Type B pancreatic cell (in vitro differentiated cells): ENCODE measurements at regions not wholly inside any gene's neighbourhood (a gene's known extent, or its start where the extent isn't known, plus 50 kb on each side); places are given as distances from the start of the nearest gene placed in this dataset.
"Not testable (repeated sequence)": the region's sequence is repeated elsewhere in the genome, so short reads cannot be mapped to it uniquely, and the experiment has no call there.

ENCODE experiments used
- DNase-seq: peaks from one replicate; pipeline ENCODE4 v3.0.0; 2021; ENCODE audit warnings: mixed read lengths; ENCODE audit not compliant: unreplicated experiment; ENCODE audit errors: extremely low spot score
- H3K27ac Mint-ChIP-seq: 2 replicates; pipeline ENCODE4 v1.8.0; 2021; ENCODE audit warnings: mild to moderate bottlenecking, mixed read lengths
- H3K27me3 Mint-ChIP-seq: 2 replicates; pipeline ENCODE4 v1.8.0; 2021; ENCODE audit warnings: mixed read lengths
- H3K36me3 Mint-ChIP-seq: 2 replicates; pipeline ENCODE4 v1.8.0; 2021; ENCODE audit warnings: mixed read lengths
- H3K4me1 Mint-ChIP-seq: one replicate; pipeline ENCODE4 v1.8.0; 2021; ENCODE audit warnings: mixed read lengths; ENCODE audit not compliant: unreplicated experiment
- H3K4me3 Mint-ChIP-seq: 2 replicates; pipeline ENCODE4 v1.8.0; 2021; ENCODE audit warnings: mild to moderate bottlenecking, mixed read lengths
- H3K9me3 Mint-ChIP-seq: 2 replicates; pipeline ENCODE4 v1.8.0; 2021; ENCODE audit warnings: mixed read lengths
- TF ChIP-seq, protein P1 (sequence below): fragments of 200-600 bp; sonication (generic); conservative IDR thresholded peaks from 2 replicates; pipeline ENCODE4 v1.5.0; 2021; ENCODE audit warnings: antibody characterized with exemption, mild to moderate bottlenecking

DNA sequence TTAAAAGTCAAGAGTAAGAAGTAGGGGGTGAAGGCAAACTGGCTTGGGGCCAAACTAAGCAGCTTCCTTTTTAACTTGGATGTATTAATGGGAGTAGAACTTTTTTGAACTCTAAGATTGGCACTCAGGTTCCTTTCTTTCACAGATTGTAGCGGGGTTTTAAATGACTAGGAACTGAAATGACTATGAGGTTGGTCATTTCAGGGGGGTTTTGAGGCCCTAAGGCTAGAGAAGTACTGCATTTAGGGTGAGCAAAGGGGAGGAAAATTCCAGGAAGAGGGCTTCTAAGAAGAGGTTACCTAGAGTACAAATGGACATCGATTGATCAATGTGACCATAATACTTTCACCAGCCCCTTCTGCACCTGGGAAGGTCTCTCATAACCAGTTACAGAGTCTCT lies 381.8 kb downstream of the MLLT3 start:
- peaks cover 39% of the 10 kb centered on the region for H3K4me1 Mint-ChIP-seq
- no peak for DNase-seq
- no peak overlapping the region for H3K4me3 Mint-ChIP-seq
- no peak overlapping the region for H3K27ac Mint-ChIP-seq
- no peaks in the 10 kb centered on the region for H3K36me3 Mint-ChIP-seq
- H3K9me3 Mint-ChIP-seq = peaks cover 11% of the 10 kb centered on the region
- TF ChIP-seq, protein P1, sequence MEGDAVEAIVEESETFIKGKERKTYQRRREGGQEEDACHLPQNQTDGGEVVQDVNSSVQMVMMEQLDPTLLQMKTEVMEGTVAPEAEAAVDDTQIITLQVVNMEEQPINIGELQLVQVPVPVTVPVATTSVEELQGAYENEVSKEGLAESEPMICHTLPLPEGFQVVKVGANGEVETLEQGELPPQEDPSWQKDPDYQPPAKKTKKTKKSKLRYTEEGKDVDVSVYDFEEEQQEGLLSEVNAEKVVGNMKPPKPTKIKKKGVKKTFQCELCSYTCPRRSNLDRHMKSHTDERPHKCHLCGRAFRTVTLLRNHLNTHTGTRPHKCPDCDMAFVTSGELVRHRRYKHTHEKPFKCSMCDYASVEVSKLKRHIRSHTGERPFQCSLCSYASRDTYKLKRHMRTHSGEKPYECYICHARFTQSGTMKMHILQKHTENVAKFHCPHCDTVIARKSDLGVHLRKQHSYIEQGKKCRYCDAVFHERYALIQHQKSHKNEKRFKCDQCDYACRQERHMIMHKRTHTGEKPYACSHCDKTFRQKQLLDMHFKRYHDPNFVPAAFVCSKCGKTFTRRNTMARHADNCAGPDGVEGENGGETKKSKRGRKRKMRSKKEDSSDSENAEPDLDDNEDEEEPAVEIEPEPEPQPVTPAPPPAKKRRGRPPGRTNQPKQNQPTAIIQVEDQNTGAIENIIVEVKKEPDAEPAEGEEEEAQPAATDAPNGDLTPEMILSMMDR = no peak
- H3K27me3 Mint-ChIP-seq = no peaks in the 10 kb centered on the region

DNA sequence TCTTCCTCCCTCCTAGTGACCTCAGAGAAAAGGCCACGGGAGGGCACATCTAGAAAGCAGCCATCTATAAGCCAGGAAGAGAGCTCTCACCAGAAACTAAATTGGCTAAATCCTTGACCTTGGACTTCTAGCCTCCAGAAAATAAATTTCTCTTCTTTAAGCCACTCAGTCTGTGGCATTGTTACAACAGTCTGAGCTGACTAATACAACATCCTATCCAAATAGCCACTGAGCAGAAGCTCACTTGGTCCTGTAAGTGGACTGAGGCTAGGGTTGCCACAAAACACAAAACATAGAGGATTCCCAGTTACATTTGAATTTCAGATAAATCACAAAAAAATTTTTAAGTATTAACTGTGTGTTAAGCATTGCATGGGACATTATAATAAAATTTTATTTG lies 383.4 kb downstream of the MLLT3 start:
- no peak for DNase-seq
- no peaks in the 10 kb centered on the region for H3K27me3 Mint-ChIP-seq
- no peaks in the 10 kb centered on the region for H3K36me3 Mint-ChIP-seq
- H3K27ac Mint-ChIP-seq = no peak overlapping the region
- no peak overlapping the region for H3K4me3 Mint-ChIP-seq
- H3K4me1 Mint-ChIP-seq = peaks cover 28% of the 10 kb centered on the region
- TF ChIP-seq, protein P1 = no peak
- peaks cover 5% of the 10 kb centered on the region for H3K9me3 Mint-ChIP-seq

DNA sequence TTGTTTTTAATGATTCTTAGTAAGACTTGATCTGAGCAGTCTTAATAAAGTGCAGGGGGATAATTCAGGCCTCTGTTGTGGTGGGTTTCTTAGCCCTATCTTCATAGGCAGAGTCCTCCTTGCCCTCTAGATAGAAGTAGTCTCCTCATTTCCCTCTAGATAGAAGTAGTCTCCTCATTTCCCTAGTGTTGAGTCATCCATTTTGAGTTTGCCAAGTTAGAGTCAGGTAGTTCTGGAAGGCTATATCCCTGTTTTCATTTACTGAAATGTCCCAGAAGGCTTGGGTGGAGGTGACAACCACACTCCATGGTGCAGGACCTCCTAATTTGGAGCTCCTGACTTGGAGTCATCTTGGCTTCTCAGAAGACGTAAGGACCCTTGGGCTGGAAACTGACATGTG lies 384.6 kb downstream of the MLLT3 start:
- Mint-ChIP-seq H3K27ac (no peak overlapping the region), H3K4me3 (no peak overlapping the region), H3K27me3 (no peaks in the 10 kb centered on the region), H3K36me3 (no peaks in the 10 kb centered on the region), H3K9me3 (peaks cover 5% of the 10 kb centered on the region), H3K4me1 (peaks cover 20% of the 10 kb centered on the region)
- no peak for DNase-seq
- TF ChIP-seq, protein P1 = no peak

DNA sequence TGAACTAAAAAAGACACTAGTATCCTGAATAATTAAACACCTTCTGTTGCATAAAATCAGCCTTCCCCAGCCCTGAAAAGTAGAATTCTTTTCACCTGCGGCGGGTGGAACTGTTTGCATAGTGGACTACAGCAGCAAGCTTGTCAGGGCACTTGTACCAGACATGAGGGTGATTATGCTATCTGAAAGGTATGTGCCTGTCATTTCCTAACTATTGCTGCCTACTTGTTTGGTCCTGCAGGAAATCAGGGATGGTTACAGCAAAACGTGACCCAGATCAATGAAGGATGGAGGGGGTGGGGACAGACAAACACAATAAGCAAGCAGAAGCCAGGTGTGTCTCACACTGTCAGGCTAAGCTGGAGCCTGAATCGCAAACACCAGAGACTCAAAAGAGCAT lies 385.6 kb downstream of the MLLT3 start:
- Mint-ChIP-seq H3K4me1 (peaks cover 15% of the 10 kb centered on the region), H3K27me3 (no peaks in the 10 kb centered on the region), H3K36me3 (no peaks in the 10 kb centered on the region), H3K27ac (no peak overlapping the region), H3K9me3 (peaks cover 5% of the 10 kb centered on the region), H3K4me3 (no peak overlapping the region)
- TF ChIP-seq, protein P1 = no peak
- DNase-seq = no peak

DNA sequence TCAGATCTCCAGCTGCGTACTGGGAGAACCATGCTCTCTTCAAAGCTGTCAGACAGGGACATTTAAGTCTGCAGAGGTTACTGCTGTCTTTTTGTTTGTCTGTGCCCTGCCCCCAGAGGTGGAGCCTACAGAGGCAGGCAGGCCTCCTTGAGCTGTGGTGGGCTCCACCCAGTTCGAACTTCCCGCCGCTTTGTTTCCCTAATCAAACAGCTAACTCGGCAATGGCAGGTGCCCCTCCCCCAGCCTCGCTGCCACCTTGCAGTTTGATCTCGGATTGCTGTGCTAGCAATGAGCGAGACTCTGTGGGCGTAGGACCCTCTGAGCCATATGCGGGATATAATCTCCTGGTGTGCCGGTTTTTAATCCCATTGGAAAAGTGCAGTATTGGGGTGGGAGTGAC lies 387.1 kb downstream of the MLLT3 start:
- not testable (repeated sequence) for DNase-seq, H3K27ac Mint-ChIP-seq, H3K36me3 Mint-ChIP-seq, H3K9me3 Mint-ChIP-seq, H3K27me3 Mint-ChIP-seq, H3K4me3 Mint-ChIP-seq, H3K4me1 Mint-ChIP-seq

DNA sequence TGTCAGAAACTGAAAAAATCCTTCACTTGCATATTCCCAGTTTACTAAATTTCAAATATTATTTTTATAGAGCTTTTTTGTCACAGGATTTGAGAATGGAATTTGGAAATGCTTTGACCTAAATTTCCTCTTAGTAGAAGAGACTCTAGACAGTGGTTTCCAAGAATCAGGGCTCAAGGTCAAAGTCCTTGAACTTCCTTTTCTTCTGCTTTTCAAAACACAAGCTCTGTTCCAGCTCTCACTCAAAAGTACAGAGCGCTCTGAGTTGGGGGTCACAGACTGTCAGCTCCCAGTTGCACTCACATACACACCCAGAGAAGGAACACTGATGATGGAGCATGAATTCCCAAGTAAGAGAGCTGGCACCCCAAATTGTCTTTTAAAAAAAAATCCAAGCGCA lies 394.2 kb downstream of the MLLT3 start:
- Mint-ChIP-seq H3K4me1 (no peaks in the 10 kb centered on the region), H3K9me3 (peaks cover 3% of the 10 kb centered on the region), H3K27ac (no peak overlapping the region), H3K4me3 (no peak overlapping the region), H3K36me3 (no peaks in the 10 kb centered on the region), H3K27me3 (peaks cover 7% of the 10 kb centered on the region)
- DNase-seq = no peak
- TF ChIP-seq, protein P1 = no peak
